ENCODE measurements at regions not wholly inside any gene's neighbourhood (a gene's known extent, or its start where the extent isn't known, plus 50 kb on each side); places are given as distances from the start of the nearest gene placed in this dataset.
"Not testable (repeated sequence)": the region's sequence is repeated elsewhere in the genome, so short reads cannot be mapped to it uniquely, and the experiment has no call there.

DNA sequence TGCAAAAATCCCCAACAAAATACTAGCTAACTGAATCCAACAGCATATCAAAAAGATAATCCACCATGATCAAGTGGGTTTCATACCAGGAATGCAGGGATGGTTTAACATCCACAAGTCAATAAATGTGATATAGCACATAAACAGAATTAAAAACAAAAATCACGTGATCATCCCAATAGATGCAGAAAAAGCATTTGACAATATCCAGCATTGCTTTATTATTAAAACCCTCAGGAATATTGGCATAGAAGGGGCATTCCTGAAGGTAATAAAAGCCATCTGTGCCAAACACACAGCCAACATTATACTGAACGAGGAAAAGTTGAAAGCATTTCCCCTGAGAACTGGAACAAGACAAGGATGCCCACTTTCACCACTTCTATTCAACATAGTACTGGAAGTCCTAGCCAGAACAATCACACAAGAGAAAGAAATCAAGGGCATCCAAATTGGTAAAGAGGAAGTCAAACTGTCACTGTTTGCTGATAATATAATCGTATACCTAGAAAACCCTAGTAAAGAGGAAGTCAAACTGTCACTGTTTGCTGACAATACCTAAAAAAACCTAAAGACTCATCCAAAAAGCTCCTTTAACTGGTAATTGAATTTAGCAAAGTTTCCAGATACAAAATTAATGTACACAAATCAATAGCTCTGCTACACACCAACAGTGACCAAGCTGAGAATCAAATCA, 109.8 kb downstream of the RNASET2 start:
- TF ChIP-seq CTCF (IDR thresholded peaks at IDR 0.05); EZH2 (IDR thresholded peaks at IDR 0.05; ENCODE audit: borderline replicate concordance, insufficient read depth, low read depth, low read length, poor library complexity, severe bottlenecking): not testable (repeated sequence)

Data from B cell (primary cell).